ENCODE measurements at regions not wholly inside any gene's neighbourhood (a gene's known extent, or its start where the extent isn't known, plus 50 kb on each side); places are given as distances from the start of the nearest gene placed in this dataset.

GRCh38 chr2:136344339-136344738, 226.4 kb upstream of the CXCR4 start:
- no peak overlapping the region for H3K27ac Mint-ChIP-seq
- no peaks in the 10 kb centered on the region for H3K4me1 Mint-ChIP-seq (ENCODE audit: low read depth)
- peaks cover 4% of the 10 kb centered on the region for H3K9me3 Mint-ChIP-seq
- no peaks in the 10 kb centered on the region for H3K27me3 Mint-ChIP-seq (ENCODE audit: low read depth)
- H3K36me3 Mint-ChIP-seq (ENCODE audit: low read depth), result peaks cover 2% of the 10 kb centered on the region
- intact Hi-C loops (cut with micrococcal nuclease), result no loop called here
- no peak overlapping the region for H3K4me3 Mint-ChIP-seq (ENCODE audit: low read depth)
- no peak for DNase-seq (ENCODE audit: low spot score)

GRCh38 chr2:136342138-136342537, 224.2 kb upstream of the CXCR4 start:
- H3K27ac Mint-ChIP-seq, result no peak overlapping the region
- no peak for DNase-seq (ENCODE audit: low spot score)
- no peaks in the 10 kb centered on the region for H3K27me3 Mint-ChIP-seq (ENCODE audit: low read depth)
- H3K9me3 Mint-ChIP-seq, result peaks cover 14% of the 10 kb centered on the region
- intact Hi-C loops (cut with micrococcal nuclease), result no loop called here
- H3K36me3 Mint-ChIP-seq (ENCODE audit: low read depth), result peaks cover 2% of the 10 kb centered on the region
- H3K4me3 Mint-ChIP-seq (ENCODE audit: low read depth), result no peak overlapping the region
- no peaks in the 10 kb centered on the region for H3K4me1 Mint-ChIP-seq (ENCODE audit: low read depth)

GRCh38 chr2:136334967-136335366, 217.0 kb upstream of the CXCR4 start:
- intact Hi-C loops (cut with micrococcal nuclease), result no loop called here
- Mint-ChIP-seq H3K27me3 (ENCODE audit: low read depth) (no peaks in the 10 kb centered on the region), H3K27ac (no peak overlapping the region), H3K4me1 (ENCODE audit: low read depth) (peaks cover 6% of the 10 kb centered on the region), H3K36me3 (ENCODE audit: low read depth) (no peaks in the 10 kb centered on the region), H3K4me3 (ENCODE audit: low read depth) (no peak overlapping the region), H3K9me3 (peaks cover 14% of the 10 kb centered on the region)
- DNase-seq (ENCODE audit: low spot score), result no peak

GRCh38 chr2:136332436-136333095, 214.6 kb upstream of the CXCR4 start:
- Mint-ChIP-seq H3K4me3 (ENCODE audit: low read depth) (no peak overlapping the region), H3K36me3 (ENCODE audit: low read depth) (peaks cover 11% of the 10 kb centered on the region), H3K27ac (no peak overlapping the region), H3K4me1 (ENCODE audit: low read depth) (peaks cover 20% of the 10 kb centered on the region), H3K9me3 (peaks cover 5% of the 10 kb centered on the region), H3K27me3 (ENCODE audit: low read depth) (no peaks in the 10 kb centered on the region)
- intact Hi-C loops (cut with micrococcal nuclease), result no loop called here
- DNase-seq (ENCODE audit: low spot score), result no peak

GRCh38 chr2:136331226-136331625, 213.3 kb upstream of the CXCR4 start:
- H3K9me3 Mint-ChIP-seq, result peaks cover 6% of the 10 kb centered on the region

GRCh38 chr2:136328207-136328795, 210.4 kb upstream of the CXCR4 start:
- DNase-seq (ENCODE audit: low spot score), result no peak
- H3K4me3 Mint-ChIP-seq (ENCODE audit: low read depth), result no peak overlapping the region
- H3K9me3 Mint-ChIP-seq, result peaks cover 10% of the 10 kb centered on the region
- H3K36me3 Mint-ChIP-seq (ENCODE audit: low read depth), result peaks cover 20% of the 10 kb centered on the region
- peaks cover 55% of the 10 kb centered on the region for H3K4me1 Mint-ChIP-seq (ENCODE audit: low read depth)
- no peaks in the 10 kb centered on the region for H3K27me3 Mint-ChIP-seq (ENCODE audit: low read depth)
- intact Hi-C loops (cut with micrococcal nuclease), result loop anchor here (5.0 to 10.0 kb wide), 2 partner anchors 586 to 794 kb away; partner anchors contain the start of genes R3HDM1, UBXN4 and ZRANB3
- peak overlapping the region; percentile 93 for H3K27ac Mint-ChIP-seq

More at GRCh38 chr2:136331226-136331625, 213.3 kb upstream of the CXCR4 start:
- Mint-ChIP-seq H3K4me1 (ENCODE audit: low read depth) (peaks cover 31% of the 10 kb centered on the region), H3K4me3 (ENCODE audit: low read depth) (no peak overlapping the region), H3K27ac (no peak overlapping the region), H3K36me3 (ENCODE audit: low read depth) (peaks cover 11% of the 10 kb centered on the region), H3K27me3 (ENCODE audit: low read depth) (no peaks in the 10 kb centered on the region)
- intact Hi-C loops (cut with micrococcal nuclease), result no loop called here
- DNase-seq (ENCODE audit: low spot score), result no peak

GRCh38 chr2:136327162-136327852, 209.4 kb upstream of the CXCR4 start:
- Mint-ChIP-seq H3K4me1 (ENCODE audit: low read depth) (peaks cover 62% of the 10 kb centered on the region), H3K27ac (peak overlapping the region; percentile 93)
- intact Hi-C loops (cut with micrococcal nuclease), result loop anchor here (1.0 to 10.0 kb wide), 19 partner anchors 8 to 793 kb away; partner anchors contain the start of genes CXCR4, DARS1, MCM6 and R3HDM1

GRCh38 chr2:136325844-136326331, 207.9 kb upstream of the CXCR4 start:
- H3K27ac Mint-ChIP-seq, result peak overlapping the region; percentile 36
- DNase-seq (ENCODE audit: low spot score), result no peak
- peaks cover 20% of the 10 kb centered on the region for H3K36me3 Mint-ChIP-seq (ENCODE audit: low read depth)
- peaks cover 64% of the 10 kb centered on the region for H3K4me1 Mint-ChIP-seq (ENCODE audit: low read depth)
- no peak overlapping the region for H3K4me3 Mint-ChIP-seq (ENCODE audit: low read depth)
- H3K27me3 Mint-ChIP-seq (ENCODE audit: low read depth), result no peaks in the 10 kb centered on the region
- peaks cover 10% of the 10 kb centered on the region for H3K9me3 Mint-ChIP-seq
- intact Hi-C loops (cut with micrococcal nuclease), result loop anchor here (2.0 to 10.0 kb wide), 4 partner anchors 45 to 791 kb away; partner anchors contain the start of genes R3HDM1, UBXN4 and ZRANB3

More at GRCh38 chr2:136327162-136327852, 209.4 kb upstream of the CXCR4 start:
- Mint-ChIP-seq H3K4me3 (ENCODE audit: low read depth) (peak overlapping the region; percentile 57), H3K9me3 (peaks cover 10% of the 10 kb centered on the region), H3K27me3 (ENCODE audit: low read depth) (no peaks in the 10 kb centered on the region), H3K36me3 (ENCODE audit: low read depth) (peaks cover 20% of the 10 kb centered on the region)
- peak; percentile 76 for DNase-seq (ENCODE audit: low spot score)

- H3K4me1 Mint-ChIP-seq (ENCODE audit: low read depth), result peaks cover 70% of the 10 kb centered on the region
- H3K27me3 Mint-ChIP-seq (ENCODE audit: low read depth), result no peaks in the 10 kb centered on the region
- peak overlapping the region; percentile 77 for H3K27ac Mint-ChIP-seq
- no peak overlapping the region for H3K4me3 Mint-ChIP-seq (ENCODE audit: low read depth)
- H3K9me3 Mint-ChIP-seq, result peaks cover 10% of the 10 kb centered on the region
- peaks cover 23% of the 10 kb centered on the region for H3K36me3 Mint-ChIP-seq (ENCODE audit: low read depth)
- no peak for DNase-seq (ENCODE audit: low spot score)
- intact Hi-C loops (cut with micrococcal nuclease), result loop anchor here (5.0 to 10.0 kb wide), 2 partner anchors 583 to 790 kb away; partner anchors contain the start of genes R3HDM1, UBXN4 and ZRANB3
Observed at GRCh38 chr2:136324966-136325365, 207.0 kb upstream of the CXCR4 start.

GRCh38 chr2:136323935-136324334, 206.0 kb upstream of the CXCR4 start:
- intact Hi-C loops (cut with micrococcal nuclease), result loop anchor here (10.0 kb wide), 1 partner anchor 789 kb away; the partner anchor contains the start of genes R3HDM1 and ZRANB3
- Mint-ChIP-seq H3K36me3 (ENCODE audit: low read depth) (peaks cover 23% of the 10 kb centered on the region), H3K4me3 (ENCODE audit: low read depth) (peak overlapping the region; percentile 14)

GRCh38 chr2:136323195-136323594, 205.2 kb upstream of the CXCR4 start:
- intact Hi-C loops (cut with micrococcal nuclease), result loop anchor here (10.0 kb wide), 1 partner anchor 788 kb away; the partner anchor contains the start of genes R3HDM1 and ZRANB3
- Mint-ChIP-seq H3K9me3 (peaks cover 10% of the 10 kb centered on the region), H3K36me3 (ENCODE audit: low read depth) (peaks cover 19% of the 10 kb centered on the region), H3K27ac (no peak overlapping the region), H3K4me3 (ENCODE audit: low read depth) (no peak overlapping the region), H3K27me3 (ENCODE audit: low read depth) (no peaks in the 10 kb centered on the region), H3K4me1 (ENCODE audit: low read depth) (peaks cover 79% of the 10 kb centered on the region)
- no peak for DNase-seq (ENCODE audit: low spot score)

More at GRCh38 chr2:136323935-136324334, 206.0 kb upstream of the CXCR4 start:
- peaks cover 80% of the 10 kb centered on the region for H3K4me1 Mint-ChIP-seq (ENCODE audit: low read depth)
- H3K27me3 Mint-ChIP-seq (ENCODE audit: low read depth), result no peaks in the 10 kb centered on the region
- no peak for DNase-seq (ENCODE audit: low spot score)
- peak overlapping the region; percentile 85 for H3K27ac Mint-ChIP-seq
- H3K9me3 Mint-ChIP-seq, result peaks cover 10% of the 10 kb centered on the region

- Mint-ChIP-seq H3K4me3 (ENCODE audit: low read depth) (no peak overlapping the region), H3K27me3 (ENCODE audit: low read depth) (no peaks in the 10 kb centered on the region), H3K36me3 (ENCODE audit: low read depth) (peaks cover 12% of the 10 kb centered on the region), H3K4me1 (ENCODE audit: low read depth) (peaks cover 73% of the 10 kb centered on the region), H3K9me3 (peaks cover 5% of the 10 kb centered on the region), H3K27ac (peak overlapping the region; percentile 72)
- DNase-seq (ENCODE audit: low spot score), result no peak
- intact Hi-C loops (cut with micrococcal nuclease), result loop anchor here (10.0 kb wide), 1 partner anchor 788 kb away; the partner anchor contains the start of genes R3HDM1 and ZRANB3
Observed at GRCh38 chr2:136322428-136322827, 204.5 kb upstream of the CXCR4 start.
